Thyroid gland (tissue), 4 donors: ENCODE measurements at regions not wholly inside any gene's neighbourhood (a gene's known extent, or its start where the extent isn't known, plus 50 kb on each side); places are given as distances from the start of the nearest gene placed in this dataset.

ENCODE experiments used
- DNase-seq, 2 donors: peaks; one replicate each; pipeline ENCODE4 v3.0.0-alpha.2; 2019
- H3K27ac ChIP-seq, 3 donors: fragments of 200-600 bp; sonication (generic); 1 replicate in 2 of 3; 2 replicates in 1 of 3; pipeline ENCODE4 v1.5.1; 2016 to 2019; ENCODE audit warnings: mild to moderate bottlenecking in 1 of 3, moderate library complexity in 1 of 3
- H3K27me3 ChIP-seq: fragments of 200-600 bp; sonication (generic); one replicate; pipeline ENCODE4 v1.5.1; 2019
- H3K36me3 ChIP-seq, 2 donors: fragments of 200-600 bp; sonication (generic); one replicate each; pipeline ENCODE4 v1.5.1; 2016 to 2019
- H3K4me1 ChIP-seq, 2 donors: fragments of 200-600 bp; sonication (generic); one replicate each; pipeline ENCODE4 v1.5.1; 2017 to 2019
- H3K4me3 ChIP-seq, 3 donors: fragments of 200-600 bp; sonication (generic); replicated peaks in 1 of 3; 1 replicate in 2 of 3; 2 replicates in 1 of 3; pipeline ENCODE4 v1.5.1; 2016; ENCODE audit warnings: mild to moderate bottlenecking in 1 of 3
- H3K9me3 ChIP-seq: fragments of 200-600 bp; sonication (generic); one replicate; pipeline ENCODE4 v1.5.1; 2017
- CTCF ChIP-seq, 6 experiments: fragments of 200-600 bp in 3 of 6; fragments of 450-650 bp in 3 of 6; sonication (generic) in 3 of 6; IDR thresholded peaks; one replicate each; pipeline ENCODE4 v1.5.1; 2016 to 2019; ENCODE audit warnings: antibody characterized with exemption in 6 of 6, mild to moderate bottlenecking in 2 of 6, inconsistent platforms in 1 of 6, moderate library complexity in 1 of 6
- POLR2A ChIP-seq, 2 donors: fragments of 450-650 bp; IDR thresholded peaks; one replicate each; pipeline ENCODE4 v1.6.1; 2017; ENCODE audit warnings: antibody characterized with exemption in 2 of 2, mild to moderate bottlenecking in 2 of 2, moderate library complexity in 1 of 2
- WGBS, 2 donors: methylation state at CpG; one replicate each; pipeline ENCODE4 v1.1.5; 2017; 5-methylcytosine and 5-hydroxymethylcytosine counted together
- intact Hi-C: fragments of 100-400 bp; cut with DNase I; formaldehyde crosslinking; loops from one replicate; pipeline ENCODE4 v1.15.1; 2023

GRCh38 chr9:115615000-115615401 is 497.0 kb upstream of the TNC start:
- TF ChIP-seq CTCF (IDR thresholded peaks at IDR 0.05) (no peak), POLR2A (IDR thresholded peaks at IDR 0.05) (no peak)
- Histone ChIP-seq H3K9me3 (no peaks in the 10 kb centered on the region), H3K36me3 (no peaks in the 10 kb centered on the region), H3K4me1 (no peaks in the 10 kb centered on the region), H3K27ac (no peak overlapping the region), H3K4me3 (no peak overlapping the region), H3K27me3 (no peaks in the 10 kb centered on the region)
- intact Hi-C loops: no loop called here
- WGBS, 2 donors: 71 to 77% methylated on average over 3 of the region's 3 CpGs
- DNase-seq: no peak

- H3K36me3 ChIP-seq: no peaks in the 10 kb centered on the region
- intact Hi-C loops: no loop called here
- 65 to 73% methylated on average over 4 of the region's 4 CpGs for WGBS, 2 donors
These were observed 498.1 kb upstream of the TNC start for GRCh38 chr9:115615821-115616665.

GRCh38 chr9:115616666-115617239 is 498.8 kb upstream of the TNC start:
- H3K27me3 ChIP-seq: no peaks in the 10 kb centered on the region
- DNase-seq: no peak
- H3K4me1 ChIP-seq: no peaks in the 10 kb centered on the region
- H3K4me3 ChIP-seq: no peak overlapping the region
- H3K36me3 ChIP-seq: no peaks in the 10 kb centered on the region
- no peaks in the 10 kb centered on the region for H3K9me3 ChIP-seq
- H3K27ac ChIP-seq: no peak overlapping the region
- intact Hi-C loops: no loop called here
- TF ChIP-seq POLR2A (IDR thresholded peaks at IDR 0.05) (no peak), CTCF (IDR thresholded peaks at IDR 0.05) (no peak)
- WGBS, 2 donors: 92 to 96% methylated on average over 2 of the region's 2 CpGs

More at GRCh38 chr9:115615821-115616665, 498.1 kb upstream of the TNC start:
- no peak overlapping the region for H3K4me3 ChIP-seq
- no peak for DNase-seq
- TF ChIP-seq POLR2A (IDR thresholded peaks at IDR 0.05) (no peak), CTCF (IDR thresholded peaks at IDR 0.05) (no peak)
- no peaks in the 10 kb centered on the region for H3K9me3 ChIP-seq
- H3K4me1 ChIP-seq: no peaks in the 10 kb centered on the region
- no peaks in the 10 kb centered on the region for H3K27me3 ChIP-seq
- H3K27ac ChIP-seq: no peak overlapping the region

- Histone ChIP-seq H3K4me1 (no peaks in the 10 kb centered on the region), H3K27me3 (no peaks in the 10 kb centered on the region), H3K9me3 (no peaks in the 10 kb centered on the region), H3K27ac (no peak overlapping the region), H3K36me3 (no peaks in the 10 kb centered on the region), H3K4me3 (no peak overlapping the region)
- no peak for DNase-seq
- TF ChIP-seq POLR2A (IDR thresholded peaks at IDR 0.05) (no peak), CTCF (IDR thresholded peaks at IDR 0.05) (no peak)
- intact Hi-C loops: no loop called here
These were observed 507.3 kb upstream of the TNC start for GRCh38 chr9:115625251-115625650.

- 87 to 88% methylated on average over 5 of the region's 5 CpGs for WGBS, 2 donors
- no peak for DNase-seq
- TF ChIP-seq CTCF (IDR thresholded peaks at IDR 0.05) (no peak), POLR2A (IDR thresholded peaks at IDR 0.05) (no peak)
- Histone ChIP-seq H3K27me3 (no peaks in the 10 kb centered on the region), H3K4me1 (no peaks in the 10 kb centered on the region), H3K4me3 (no peak overlapping the region), H3K9me3 (no peaks in the 10 kb centered on the region), H3K27ac (no peak overlapping the region), H3K36me3 (no peaks in the 10 kb centered on the region)
- intact Hi-C loops: no loop called here
These were observed 508.0 kb upstream of the TNC start for GRCh38 chr9:115625954-115626353.
